ENCODE measurements at regions not wholly inside any gene's neighbourhood (a gene's known extent, or its start where the extent isn't known, plus 50 kb on each side); places are given as distances from the start of the nearest gene placed in this dataset.

DNA sequence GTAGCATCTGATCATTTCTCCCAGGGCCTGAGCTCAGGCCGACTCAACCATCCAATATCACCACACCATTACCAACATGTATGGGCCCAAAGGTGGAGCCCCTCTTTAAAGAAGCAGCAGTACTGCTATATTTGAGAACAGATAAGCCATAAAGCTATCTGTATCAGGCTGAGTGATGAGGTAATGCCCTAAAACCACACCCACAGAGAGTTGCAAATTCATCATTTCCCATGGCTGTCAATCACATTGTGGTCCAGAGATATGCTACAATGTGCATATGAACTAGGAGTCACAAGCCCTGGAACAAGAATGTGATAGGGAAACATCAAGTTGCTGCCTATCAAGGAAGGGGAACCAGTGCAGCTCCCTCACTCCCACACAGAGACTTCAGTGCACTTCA, 52.6 kb upstream of the GALNT13 start:
- no peak for DNase-seq

DNA sequence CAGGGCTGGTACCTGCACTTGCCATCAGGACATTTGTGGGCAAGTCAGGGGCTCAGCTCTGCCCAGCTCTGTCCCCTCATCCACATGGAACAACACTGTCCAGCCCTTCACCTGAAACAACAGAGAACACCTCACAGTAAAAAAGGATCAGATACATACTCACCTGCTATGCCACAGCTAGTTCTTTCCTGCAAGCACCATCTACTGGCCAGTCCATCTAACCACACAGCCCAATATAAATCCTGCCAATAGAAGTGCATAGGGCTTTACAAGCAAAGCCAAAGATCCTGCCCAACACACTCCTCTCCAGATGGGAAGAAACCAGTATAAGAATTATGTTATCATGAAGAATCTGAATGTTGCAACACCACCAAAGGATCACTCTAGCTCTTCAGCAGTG, 52.2 kb upstream of the GALNT13 start:
- DNase-seq: no peak
